ENCODE measurements at regions not wholly inside any gene's neighbourhood (a gene's known extent, or its start where the extent isn't known, plus 50 kb on each side); places are given as distances from the start of the nearest gene placed in this dataset.
A peak's percentile ranks its signal among the peaks of the same experiment; 100 is the strongest.

DNA sequence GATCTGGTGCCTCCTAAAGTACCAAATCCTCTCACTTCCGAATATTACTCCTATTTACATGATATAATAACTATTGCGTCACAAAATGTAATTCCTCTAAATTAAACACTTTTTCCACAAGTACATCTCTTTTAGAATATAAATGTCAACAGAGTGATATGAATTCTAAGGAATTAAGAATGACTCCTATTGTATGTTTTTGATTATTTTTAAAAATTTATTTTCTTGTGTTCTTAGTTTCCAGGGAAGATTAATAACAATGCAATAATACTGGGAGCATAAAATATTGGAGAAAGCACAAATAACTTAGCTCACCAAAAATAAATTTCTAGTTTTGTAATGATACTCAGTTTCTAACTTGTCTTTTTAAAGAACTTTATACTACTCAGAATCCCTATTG is 184.9 kb downstream of the PCDH18 start:
- DNase-seq (no peak), ATAC-seq (no peak)
- intact Hi-C loops (cut with micrococcal nuclease): no loop called here

DNA sequence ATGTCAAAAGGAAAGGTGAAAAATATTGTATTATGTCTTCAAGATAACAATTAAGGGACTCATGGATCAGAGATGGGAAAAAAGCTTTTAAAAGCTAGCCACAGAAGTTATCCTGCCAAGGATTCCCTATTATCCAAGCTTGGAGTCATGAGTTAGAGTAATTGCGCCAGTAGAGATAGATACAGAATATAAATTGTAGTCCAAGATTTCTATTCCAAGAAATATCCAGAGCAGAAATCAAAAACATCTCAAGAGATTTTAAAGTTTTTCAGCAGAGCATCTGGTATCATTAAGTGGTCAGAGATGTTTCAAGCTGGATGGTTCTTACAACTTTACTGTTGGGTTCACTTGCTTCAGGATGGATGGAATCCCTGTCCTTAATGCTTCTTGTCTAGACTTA is 186.7 kb downstream of the PCDH18 start:
- intact Hi-C loops (cut with micrococcal nuclease): no loop called here
- ATAC-seq (peak; percentile 75), DNase-seq (no peak)

DNA sequence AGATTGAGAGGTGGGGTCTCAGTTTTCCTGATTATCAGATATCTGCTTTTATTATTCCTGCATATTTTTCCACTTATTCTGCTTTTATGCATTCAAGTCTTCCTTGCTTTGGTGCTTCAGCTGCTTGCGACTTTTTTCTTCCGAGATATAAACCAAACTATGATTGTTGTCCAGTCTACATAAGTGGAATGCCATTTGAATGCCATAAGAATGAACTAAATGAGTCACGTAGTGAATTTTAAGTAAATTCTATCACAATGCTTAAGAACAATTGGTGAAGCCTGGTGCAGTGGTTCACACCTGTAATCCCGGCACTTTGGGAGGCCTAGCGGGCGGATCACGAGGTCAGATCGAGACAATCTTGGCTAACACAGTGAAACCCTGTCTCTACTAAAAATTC is 189.1 kb downstream of the PCDH18 start:
- intact Hi-C loops (cut with micrococcal nuclease): no loop called here
- DNase-seq: no peak
- no peak for ATAC-seq

DNA sequence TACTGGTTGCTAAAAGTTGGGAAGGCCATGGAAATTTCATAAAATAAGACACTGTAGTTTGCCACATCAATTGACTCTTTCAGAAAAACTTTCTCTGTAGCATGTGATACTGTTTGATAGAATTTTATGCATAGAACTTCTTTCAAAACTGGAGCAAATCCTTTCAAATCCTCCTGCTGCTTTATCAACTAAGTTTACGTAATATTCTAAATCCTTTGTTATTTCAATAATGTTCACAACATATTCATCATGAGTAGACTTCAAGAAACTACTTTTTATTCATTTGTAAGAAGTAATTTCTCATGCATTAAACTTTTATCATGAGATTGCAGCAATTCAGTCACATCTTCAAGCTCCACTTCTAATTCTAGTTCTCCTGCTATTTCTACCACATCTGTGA is 199.3 kb downstream of the PCDH18 start:
- intact Hi-C loops (cut with micrococcal nuclease): no loop called here
- DNase-seq (no peak), ATAC-seq (no peak)

DNA sequence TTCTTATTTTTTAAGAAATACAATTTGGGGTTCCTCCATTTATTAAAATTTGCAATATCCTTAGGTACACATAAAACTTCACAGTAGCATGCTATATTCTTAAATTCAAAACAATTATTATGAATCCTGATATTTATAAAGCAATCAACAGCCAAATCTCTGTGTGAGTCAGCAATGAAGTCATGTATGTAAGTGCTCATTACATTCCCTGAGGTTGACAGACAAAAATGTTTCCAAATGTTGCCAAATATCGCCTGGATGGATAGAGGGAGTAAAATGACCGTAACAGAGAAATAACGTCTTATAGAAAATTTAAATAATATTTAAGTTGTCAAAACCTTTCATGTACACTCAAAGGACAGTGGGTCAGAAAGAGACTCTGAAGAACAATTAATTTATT is 220.0 kb downstream of the PCDH18 start:
- DNase-seq: no peak
- intact Hi-C loops (cut with micrococcal nuclease): no loop called here
- no peak for ATAC-seq

DNA sequence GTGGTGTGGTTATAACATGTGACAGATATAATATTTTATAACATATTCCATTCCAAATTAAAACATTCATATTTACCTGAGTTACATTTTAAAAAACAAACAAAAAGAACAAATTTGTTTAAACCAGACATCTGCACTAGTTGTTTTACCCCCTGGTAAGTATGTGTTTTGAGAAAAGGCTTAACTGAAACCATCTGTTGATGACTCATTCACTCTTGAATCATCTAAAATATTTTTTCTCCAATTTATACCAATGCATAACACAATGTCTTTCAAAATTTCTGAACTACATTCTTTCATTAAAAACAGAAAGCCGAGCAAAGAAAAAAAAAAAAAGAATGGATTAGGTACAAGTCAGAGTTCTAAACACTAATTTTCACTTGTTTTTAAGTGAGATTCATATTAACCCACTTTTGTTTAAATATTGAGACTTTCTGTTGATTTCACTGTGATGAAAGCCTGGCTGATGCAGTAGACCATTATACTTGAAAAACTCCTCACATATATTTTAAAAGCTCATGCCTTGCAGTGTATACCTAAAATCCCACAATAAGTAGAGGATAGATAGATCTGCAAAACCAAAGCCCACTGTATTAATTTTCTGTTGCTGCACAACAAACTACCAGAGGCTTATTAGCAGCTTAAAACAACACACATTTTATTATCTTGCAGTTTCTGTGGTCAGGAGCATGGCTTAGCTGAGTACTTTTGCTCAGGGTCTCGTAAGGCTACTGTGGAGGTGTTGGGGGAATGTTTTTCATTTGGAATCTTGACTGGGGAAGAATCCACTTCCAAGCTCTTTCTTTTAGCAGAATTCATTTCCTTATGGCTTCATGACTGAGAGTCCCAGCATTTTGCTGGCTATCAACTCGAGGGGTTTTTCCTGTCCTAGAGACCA is 221.5 kb downstream of the PCDH18 start:
- ATAC-seq: peak; percentile 84
- intact Hi-C loops (cut with micrococcal nuclease): no loop called here
- DNase-seq: no peak

DNA sequence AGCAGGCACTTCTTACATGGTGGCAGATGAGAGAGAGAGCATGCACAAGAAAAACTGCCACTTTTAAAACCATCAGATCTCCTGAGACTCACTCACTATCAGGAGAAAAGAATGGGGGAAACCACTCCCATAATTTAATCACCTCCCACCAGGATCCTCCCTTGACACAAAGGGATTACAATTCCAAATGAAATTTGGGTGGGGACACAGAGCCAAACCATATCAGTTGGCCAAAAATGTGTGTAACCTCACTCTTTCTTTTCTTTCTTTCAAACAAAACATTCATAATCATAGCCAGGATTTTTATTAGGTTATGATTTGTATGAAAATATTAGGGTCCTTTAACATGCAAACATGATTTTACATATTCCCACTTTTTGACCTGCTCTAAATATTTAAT is 222.1 kb downstream of the PCDH18 start:
- intact Hi-C loops (cut with micrococcal nuclease): no loop called here
- DNase-seq (no peak), ATAC-seq (peak; percentile 53)

DNA sequence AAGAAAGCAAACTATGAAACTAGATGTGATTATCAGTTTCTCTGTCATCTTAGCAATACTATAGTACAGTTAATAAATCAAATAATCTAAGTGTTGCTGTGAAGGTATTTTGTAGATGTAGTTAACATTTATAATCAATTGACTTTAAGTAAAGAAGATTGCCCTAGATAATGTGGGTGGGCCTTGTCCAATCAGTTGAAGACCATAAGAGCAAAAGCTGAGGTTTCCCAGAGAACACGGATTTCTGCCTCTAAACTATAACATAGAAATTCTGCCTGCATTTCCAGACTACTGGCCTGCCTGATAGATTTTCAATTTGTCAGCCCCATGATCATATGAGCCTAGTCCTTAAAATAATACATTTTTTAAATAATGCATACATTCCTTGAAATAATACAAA is 222.9 kb downstream of the PCDH18 start:
- intact Hi-C loops (cut with micrococcal nuclease): no loop called here
- DNase-seq (no peak), ATAC-seq (no peak)

DNA sequence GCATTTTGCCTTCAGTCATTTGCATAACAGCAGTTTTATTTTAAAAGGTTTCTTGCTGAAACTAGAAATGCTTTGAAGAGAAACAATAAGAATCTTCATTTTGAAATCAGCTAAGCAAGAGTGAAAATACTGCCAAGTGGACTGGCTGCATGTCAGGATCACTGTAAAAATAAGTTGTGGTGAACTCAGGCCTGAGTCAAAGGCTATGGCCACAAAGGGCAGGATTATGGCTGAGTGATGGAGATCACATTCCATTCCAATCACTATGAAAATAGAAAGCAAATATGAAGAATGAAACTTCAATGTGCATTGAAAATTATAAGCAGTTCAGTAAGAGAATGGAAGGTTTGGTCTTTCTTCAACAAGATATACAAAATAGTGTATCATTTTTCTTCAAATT is 224.5 kb downstream of the PCDH18 start:
- intact Hi-C loops (cut with micrococcal nuclease): no loop called here
- no peak for DNase-seq
- peak; percentile 64 for ATAC-seq

DNA sequence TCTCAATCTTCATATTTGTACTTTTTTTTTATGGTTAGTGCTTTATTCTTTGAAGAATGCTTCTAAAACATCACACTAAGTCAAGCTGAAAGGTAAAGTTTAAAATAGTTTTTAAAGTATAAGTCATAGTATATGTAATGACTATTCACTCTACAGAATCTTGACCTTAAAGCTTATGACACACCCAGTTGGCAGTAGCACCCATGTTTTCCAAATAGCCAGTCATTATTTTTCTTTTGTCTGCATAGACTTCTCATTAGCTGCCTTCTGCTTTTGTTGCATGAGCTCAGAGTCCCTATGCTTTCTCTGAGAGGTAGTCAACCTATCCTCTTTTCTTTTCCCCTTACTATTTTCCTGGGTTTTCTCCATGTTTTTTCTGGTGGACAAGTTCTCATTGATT is 231.5 kb downstream of the PCDH18 start:
- intact Hi-C loops (cut with micrococcal nuclease): no loop called here
- no peak for ATAC-seq
- no peak for DNase-seq

DNA sequence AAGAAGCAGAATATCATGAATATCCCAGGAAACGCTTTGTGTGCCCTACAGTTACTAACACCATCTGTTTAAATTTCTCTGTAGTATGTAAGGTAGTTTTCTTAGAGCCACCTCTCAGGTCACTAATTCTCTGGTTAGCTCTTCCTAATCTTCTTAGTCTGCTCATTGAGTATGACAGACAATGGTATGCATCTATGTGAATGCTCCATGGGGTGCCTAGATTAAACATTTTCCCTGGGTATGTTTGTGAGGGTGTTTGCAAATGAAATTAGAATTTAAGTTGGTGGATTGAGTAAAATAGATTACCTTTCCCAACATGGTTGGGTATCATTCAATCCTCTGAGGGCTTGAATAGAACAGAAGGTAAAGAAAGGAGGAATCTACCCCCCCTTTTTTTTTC is 233.0 kb downstream of the PCDH18 start:
- DNase-seq (no peak), ATAC-seq (no peak)
- intact Hi-C loops (cut with micrococcal nuclease): no loop called here

DNA sequence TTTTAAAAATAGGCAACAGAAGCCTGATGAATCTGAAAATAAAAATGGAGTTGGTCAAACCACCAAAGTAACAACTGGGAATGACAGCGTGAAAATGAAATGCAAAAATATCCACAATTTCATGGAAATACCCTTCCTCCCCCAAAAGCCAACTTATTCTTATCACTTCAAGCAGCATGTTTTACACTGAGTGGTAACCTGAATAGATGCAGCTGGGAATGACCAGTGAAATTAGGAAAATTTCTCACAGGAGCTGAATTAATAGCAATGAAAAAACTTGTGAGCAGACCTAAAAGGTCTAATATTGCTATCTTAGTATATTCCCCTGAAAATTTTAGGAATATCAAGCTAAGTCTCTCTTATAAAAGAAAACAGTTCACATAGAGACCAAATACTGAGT is 239.0 kb downstream of the PCDH18 start:
- ATAC-seq: no peak
- intact Hi-C loops (cut with micrococcal nuclease): no loop called here
- no peak for DNase-seq

DNA sequence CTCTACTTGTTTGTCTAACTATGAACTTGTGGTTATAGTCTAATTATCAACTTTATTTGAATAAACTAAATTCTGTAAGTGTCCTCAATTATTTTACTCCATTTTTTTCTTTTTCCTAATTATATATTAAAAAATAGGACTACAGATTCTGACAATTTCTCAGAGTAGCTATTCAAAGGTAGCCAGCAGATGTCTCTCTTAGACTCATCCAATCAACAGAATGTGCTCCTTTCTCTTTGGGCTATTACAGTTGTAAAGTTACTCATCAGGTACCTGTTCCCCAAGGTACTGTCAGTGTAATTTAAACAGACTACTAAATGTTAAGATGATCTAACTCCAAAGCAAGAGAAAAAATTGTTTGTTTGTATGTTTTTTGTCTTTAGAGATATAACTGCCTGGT is 248.6 kb downstream of the PCDH18 start:
- no peak for ATAC-seq
- intact Hi-C loops (cut with micrococcal nuclease): no loop called here
- DNase-seq: no peak

DNA sequence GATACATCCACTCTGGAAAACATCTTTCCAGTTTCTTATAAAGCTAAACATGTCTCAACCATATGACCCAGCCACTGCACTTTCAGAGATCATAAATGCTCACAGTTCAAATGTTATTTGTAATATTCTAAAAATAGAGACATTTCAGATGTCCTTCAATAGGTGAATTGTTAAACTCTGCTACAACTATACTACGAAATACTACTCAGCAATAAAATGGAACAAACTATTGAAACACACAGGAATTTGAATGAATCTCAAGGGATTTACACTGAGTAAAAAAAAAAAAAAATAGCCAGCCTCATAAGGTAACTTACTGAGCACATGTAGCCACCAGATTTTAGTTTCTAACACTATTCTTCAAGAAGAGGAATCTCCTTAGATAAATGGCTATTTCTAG is 253.9 kb downstream of the PCDH18 start:
- DNase-seq: no peak
- intact Hi-C loops (cut with micrococcal nuclease): no loop called here
- ATAC-seq: no peak

DNA sequence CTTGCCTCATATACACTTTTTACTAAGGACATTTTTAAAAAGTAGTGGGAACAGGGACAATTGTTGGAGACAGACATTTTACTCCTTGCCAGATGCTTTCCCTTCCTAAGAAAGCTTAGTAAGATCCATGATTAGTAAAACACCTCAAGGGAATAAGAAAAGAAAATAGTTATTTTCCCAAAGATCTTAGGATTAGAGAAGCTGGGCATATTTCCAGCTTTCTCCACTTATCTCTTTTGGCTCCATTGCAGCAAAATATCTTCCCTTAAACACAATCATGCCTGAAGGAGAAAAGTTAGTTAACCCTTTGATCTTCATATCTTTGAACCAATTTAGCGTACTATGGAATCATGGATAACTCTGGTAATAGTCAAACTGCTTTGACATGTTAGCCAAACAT is 257.9 kb downstream of the PCDH18 start:
- ATAC-seq (peak; percentile 55), DNase-seq (no peak)
- intact Hi-C loops (cut with micrococcal nuclease): no loop called here

DNA sequence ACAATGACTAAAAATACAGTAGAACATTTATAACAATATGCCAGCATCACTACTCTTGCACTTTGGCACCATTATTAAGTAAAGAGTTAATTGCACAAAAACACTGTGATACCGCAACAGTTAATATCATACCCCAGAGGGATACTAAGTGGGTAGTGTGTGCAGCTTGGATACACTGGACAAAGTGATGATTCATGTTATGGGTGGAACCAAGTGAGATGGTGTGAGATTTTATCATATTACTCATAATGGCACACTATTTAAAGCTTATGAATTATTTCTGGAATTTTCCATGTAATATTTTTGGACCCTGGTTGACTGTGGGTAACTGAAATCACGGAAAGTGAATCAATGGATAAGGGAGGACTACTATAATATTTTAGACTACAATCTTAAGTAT is 265.3 kb downstream of the PCDH18 start:
- peak; percentile 39 for ATAC-seq
- intact Hi-C loops (cut with micrococcal nuclease): no loop called here
- no peak for DNase-seq

DNA sequence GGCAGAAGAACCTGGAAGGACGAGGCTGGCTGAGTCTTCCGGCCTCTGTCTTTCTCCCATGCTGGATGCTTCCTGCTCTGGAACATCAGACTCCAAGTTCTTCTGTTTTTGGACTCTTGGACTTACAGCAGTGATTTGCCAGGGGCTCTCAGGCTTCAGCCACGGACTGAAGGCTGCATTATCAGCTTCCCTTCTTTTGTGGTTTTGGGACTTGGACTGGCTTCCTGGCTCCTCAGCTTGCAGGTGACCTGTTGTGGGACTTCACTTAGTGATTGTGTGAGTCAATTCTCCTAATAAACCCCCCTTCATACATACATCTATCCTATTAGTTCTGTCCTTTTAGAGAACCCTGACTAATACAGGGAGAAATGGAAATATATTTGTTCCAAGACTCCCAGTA is 265.8 kb downstream of the PCDH18 start:
- intact Hi-C loops (cut with micrococcal nuclease): no loop called here
- DNase-seq (no peak), ATAC-seq (no peak)

DNA sequence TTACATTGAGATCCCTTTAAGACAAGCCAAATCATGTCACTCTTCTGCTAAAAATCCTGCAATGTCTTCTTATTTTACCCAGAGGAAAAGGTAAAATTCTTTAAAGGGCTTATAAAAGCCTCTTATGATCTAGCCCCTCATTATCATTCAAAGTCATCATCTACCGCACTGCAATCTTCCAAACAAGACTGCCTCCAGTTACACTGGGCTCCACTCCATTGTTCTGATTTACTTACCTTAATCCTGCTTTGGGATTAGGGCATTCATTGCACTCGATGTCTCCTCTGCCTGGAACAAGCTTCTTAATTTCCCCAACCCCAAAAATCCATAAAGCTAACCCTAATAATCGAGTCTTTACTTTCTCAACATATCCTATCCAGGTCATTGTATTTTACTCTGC is 269.1 kb downstream of the PCDH18 start:
- DNase-seq (no peak), ATAC-seq (no peak)
- intact Hi-C loops (cut with micrococcal nuclease): no loop called here

DNA sequence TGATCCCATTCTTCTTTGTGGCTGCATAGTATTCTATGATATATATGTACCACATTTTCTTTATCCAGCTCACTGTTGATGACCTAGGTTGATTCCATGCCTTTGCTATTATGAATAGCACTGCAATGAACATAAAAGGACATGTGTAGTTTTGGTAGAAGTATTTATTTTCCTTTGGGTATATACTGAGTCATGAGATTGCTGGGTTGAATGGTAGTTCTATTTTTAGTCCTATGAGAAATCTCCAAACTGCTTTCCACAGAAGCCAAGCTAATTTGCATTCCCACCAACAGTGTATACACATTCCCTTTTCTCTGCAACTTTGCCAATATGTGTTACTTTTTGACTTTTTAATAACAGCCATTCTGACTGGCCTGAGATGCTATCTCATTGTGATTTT is 278.3 kb downstream of the PCDH18 start:
- DNase-seq (no peak), ATAC-seq (no peak)
- intact Hi-C loops (cut with micrococcal nuclease): no loop called here

DNA sequence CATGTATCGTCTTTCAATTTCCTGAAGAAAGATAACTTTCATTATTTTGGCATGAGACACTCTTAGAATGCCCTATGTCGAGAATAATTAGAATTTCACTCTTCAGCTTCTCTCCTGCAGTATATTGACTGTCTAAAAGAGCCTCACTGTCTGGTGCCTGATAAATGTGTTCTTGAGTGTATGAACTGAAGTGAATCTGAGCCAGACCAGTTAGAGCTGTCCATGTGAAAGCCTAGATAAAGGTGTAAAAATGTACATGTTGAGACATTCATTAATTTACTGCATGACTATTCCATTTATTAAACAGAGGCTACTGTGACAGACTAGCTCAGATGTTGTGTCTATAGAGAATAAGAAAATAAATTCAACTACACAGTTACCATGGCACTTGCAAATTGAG is 283.2 kb downstream of the PCDH18 start:
- ATAC-seq (no peak), DNase-seq (no peak)
- intact Hi-C loops (cut with micrococcal nuclease): no loop called here

DNA sequence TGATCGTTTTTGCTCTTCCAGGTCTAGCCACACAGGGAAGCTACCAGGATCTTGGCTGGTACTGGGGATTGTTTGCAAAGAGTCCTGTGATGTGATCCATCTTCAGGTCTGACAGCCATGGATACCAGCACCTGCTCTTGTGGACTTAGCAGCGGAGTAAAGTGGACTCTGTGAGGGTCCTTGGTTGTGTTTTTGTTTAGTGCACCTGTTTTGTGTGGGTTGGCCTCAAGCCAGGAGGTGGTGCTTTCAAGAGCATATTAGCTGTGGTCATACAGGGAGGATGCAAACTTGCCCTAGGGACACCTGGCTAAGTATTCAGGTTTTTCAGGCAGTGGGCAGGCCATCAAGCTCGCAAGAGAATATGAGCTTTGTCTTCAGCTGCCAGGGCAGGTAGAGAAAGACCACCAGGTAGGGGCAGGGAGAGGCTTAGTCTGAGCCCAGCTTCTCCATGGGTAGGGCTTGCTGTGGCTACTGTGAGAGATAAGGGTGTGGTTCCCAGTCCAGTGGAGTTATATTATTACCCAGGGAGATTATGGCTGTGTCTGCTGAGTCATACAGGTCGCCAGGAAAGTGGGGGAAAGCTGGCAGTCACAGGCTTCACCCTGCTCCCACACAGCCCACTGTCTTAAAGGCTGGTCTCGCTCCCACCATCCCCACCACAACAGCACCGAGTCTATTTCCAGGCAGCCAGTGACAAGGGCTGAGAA is 293.7 kb downstream of the PCDH18 start:
- ATAC-seq: no peak
- intact Hi-C loops (cut with micrococcal nuclease): no loop called here
- DNase-seq: no peak

Data from left ventricle myocardium superior (tissue), 1 donor.